ENCODE measurements at regions not wholly inside any gene's neighbourhood (a gene's known extent, or its start where the extent isn't known, plus 50 kb on each side); places are given as distances from the start of the nearest gene placed in this dataset.
"Not testable (repeated sequence)": the region's sequence is repeated elsewhere in the genome, so short reads cannot be mapped to it uniquely, and the experiment has no call there.

DNA sequence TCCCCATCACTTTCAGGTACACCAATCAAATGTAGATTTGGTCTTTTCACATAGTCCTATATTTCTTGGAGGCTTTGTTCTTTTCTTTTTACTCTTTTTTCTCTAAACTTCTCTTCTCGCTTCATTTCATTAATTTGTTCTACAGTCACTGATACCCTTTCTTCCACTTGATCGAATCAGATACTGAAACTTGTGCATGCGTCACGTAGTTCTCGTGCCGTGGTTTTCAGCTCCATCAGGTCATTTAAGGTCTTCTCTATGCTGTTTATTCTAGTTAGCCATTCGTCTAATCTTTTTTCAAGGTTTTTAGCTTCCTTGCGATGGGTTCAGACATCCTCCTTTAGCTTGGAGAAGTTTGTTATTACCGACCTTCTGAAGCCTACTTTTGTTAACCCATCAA is 70.6 kb downstream of the DLEU7 start:
- not testable (repeated sequence) for DNase-seq (ENCODE audit: low read depth)

Measured in myocyte (in vitro differentiated cells).